Bronchial epithelial cell (primary cell): ENCODE measurements at regions not wholly inside any gene's neighbourhood (a gene's known extent, or its start where the extent isn't known, plus 50 kb on each side); places are given as distances from the start of the nearest gene placed in this dataset.

Experiments
- DNase-seq: peaks from one replicate; pipeline ENCODE4 v3.0.0-alpha.2; 2010; ENCODE audit warnings: low read depth
- FAIRE-seq: peaks from 2 replicates; lab custom pipeline; 2011; peaks lifted over from hg19 to GRCh38; lab: Jason Lieb, UNC
- H3K27me3 ChIP-seq: 2 replicates; pipeline ENCODE4 v1.5.1; 2011; ENCODE audit warnings: low read length; ENCODE audit not compliant: control insufficient read depth, insufficient read depth
- H3K36me3 ChIP-seq: 2 replicates; pipeline ENCODE4 v1.5.1; 2011; ENCODE audit warnings: low read length; ENCODE audit not compliant: control insufficient read depth, insufficient read depth
- H3K4me3 ChIP-seq: 2 replicates; pipeline ENCODE4 v1.5.1; 2011; ENCODE audit warnings: mild to moderate bottlenecking, low read depth, low read length, control low read depth
- CTCF ChIP-seq: IDR thresholded peaks from 2 replicates; pipeline ENCODE4 v1.5.1; 2011; ENCODE audit warnings: mild to moderate bottlenecking, moderate library complexity, low read length, control low read depth, inconsistent platforms; ENCODE audit not compliant: insufficient read depth, severe bottlenecking

GRCh38 chr4:112094330-112094729 is 50.9 kb upstream of the FAM241A start:
- no peak for FAIRE-seq
- no peak for TF ChIP-seq CTCF
- Histone ChIP-seq H3K27me3 (no peaks in the 10 kb centered on the region), H3K4me3 (no peak overlapping the region), H3K36me3 (no peaks in the 10 kb centered on the region)
- no peak for DNase-seq
